ENCODE measurements at regions not wholly inside any gene's neighbourhood (a gene's known extent, or its start where the extent isn't known, plus 50 kb on each side); places are given as distances from the start of the nearest gene placed in this dataset.

DNA sequence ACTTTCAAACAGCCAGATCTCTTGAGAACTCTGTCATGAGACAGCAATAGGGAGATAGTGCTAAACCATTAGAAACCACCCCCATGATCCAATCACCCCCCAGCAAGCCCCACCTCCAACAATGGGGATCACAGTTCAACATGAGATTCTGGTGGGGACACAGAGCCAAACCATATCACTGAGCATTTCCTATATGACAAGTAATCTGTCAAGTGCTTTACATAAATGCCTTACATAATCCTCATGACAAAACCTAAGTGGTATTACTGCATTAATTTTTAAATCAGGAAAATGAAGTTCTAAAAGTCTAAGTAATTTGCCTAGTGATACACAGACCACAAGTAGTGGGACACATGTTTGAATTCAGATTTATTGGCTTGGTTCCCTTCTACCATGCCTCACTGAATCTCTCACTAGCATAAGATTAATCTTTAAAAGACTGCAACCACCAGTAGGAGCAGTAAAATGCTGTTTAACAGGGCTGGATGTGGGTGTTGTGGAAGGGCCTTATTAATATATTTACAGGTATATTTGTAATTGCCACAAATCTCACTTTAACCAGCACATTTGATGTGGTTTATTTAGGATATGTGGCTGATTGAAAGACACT lies 323.1 kb upstream of the FBXO33 start:
- peak in 2 of 3 donors; percentile 6 to 13 for DNase-seq (ENCODE audit: low read depth in 3 of 3, low spot score in 2 of 3)

DNA sequence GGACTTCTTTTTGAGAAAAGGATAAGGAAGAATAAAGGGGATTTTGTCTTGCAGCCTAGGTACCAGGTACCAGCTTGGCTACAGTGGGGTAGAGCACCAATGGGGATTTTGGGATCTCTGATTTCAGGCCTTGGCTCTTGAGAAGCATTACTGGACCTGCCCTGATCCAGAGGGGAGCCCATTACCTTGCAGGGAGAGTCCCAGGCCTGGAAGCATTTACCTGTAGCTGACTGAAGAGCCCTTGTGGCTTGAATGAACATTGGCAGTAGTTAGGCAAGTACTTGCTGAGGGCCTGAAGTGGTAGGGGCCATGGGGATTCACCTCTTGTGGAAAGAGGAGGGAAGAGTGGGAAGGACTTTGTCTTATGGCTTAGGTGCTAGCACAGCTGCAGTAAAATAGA lies 308.2 kb upstream of the FBXO33 start:
- DNase-seq (ENCODE audit: low read depth in 3 of 3, low spot score in 2 of 3), result no peak

- DNase-seq (ENCODE audit: low read depth in 3 of 3, low spot score in 2 of 3), result no peak
These were observed 307.6 kb upstream of the FBXO33 start for GRCh38 chr14:39739796-39740195.

- no peak for DNase-seq (ENCODE audit: low read depth in 3 of 3, low spot score in 2 of 3)
These were observed 302.1 kb upstream of the FBXO33 start for GRCh38 chr14:39734306-39734705.

GRCh38 chr14:39733741-39734140 lies 301.5 kb upstream of the FBXO33 start:
- DNase-seq (ENCODE audit: low read depth in 3 of 3, low spot score in 2 of 3), result no peak

DNA sequence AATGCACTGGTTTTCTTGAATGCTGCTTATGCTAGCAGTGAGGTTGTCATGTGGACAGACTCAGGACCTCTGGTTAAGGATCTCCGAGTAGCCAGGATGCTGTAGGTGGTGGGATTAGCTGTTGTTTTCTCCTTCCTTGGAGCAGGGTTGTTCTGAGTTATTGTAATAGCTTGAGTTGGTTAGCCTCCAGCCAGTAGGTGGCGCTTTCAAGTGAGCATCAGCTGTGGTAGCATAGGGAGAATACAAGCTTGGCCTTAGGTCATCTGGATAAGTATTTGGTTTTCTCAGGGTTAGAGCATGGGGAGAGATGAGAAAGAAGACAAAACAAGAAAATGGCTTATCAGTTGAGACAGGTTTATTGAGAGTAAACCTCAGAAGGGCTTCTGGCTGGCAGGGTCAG lies 299.7 kb upstream of the FBXO33 start:
- DNase-seq (ENCODE audit: low read depth in 3 of 3, low spot score in 2 of 3), result no peak

- DNase-seq (ENCODE audit: low read depth in 3 of 3, low spot score in 2 of 3), result no peak
These were observed 294.3 kb upstream of the FBXO33 start for GRCh38 chr14:39726563-39726962.

GRCh38 chr14:39722547-39723273 lies 290.5 kb upstream of the FBXO33 start:
- no peak for DNase-seq (ENCODE audit: low read depth in 3 of 3, low spot score in 2 of 3)

DNA sequence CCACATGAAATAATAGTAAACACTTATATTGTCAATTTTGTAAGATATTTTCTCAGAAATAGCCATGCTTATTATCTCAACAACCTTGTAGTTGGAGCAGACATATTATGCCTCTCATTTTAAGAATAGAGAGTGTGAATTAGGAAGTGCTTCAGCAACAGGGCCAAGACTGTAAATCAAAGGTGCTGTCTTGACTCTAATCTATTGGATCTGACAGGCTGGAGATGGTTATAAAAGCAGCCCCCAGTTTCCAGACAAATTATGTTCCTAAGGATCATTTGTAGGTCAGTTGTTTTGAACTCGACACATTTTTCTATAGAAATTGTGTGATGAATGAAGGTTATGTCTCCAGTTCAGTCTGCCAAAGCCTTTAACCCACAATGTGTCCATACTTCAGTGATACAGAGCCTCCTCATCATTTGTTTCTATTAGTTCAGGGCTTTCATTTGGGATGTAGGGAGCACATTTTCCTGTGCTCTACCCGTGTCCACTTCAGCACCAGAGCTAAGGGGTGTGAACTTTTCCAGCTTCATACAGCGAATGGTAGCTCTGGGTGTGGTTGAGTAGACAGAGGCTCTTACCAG lies 284.8 kb upstream of the FBXO33 start:
- no peak for DNase-seq (ENCODE audit: low read depth in 3 of 3, low spot score in 2 of 3)

DNA sequence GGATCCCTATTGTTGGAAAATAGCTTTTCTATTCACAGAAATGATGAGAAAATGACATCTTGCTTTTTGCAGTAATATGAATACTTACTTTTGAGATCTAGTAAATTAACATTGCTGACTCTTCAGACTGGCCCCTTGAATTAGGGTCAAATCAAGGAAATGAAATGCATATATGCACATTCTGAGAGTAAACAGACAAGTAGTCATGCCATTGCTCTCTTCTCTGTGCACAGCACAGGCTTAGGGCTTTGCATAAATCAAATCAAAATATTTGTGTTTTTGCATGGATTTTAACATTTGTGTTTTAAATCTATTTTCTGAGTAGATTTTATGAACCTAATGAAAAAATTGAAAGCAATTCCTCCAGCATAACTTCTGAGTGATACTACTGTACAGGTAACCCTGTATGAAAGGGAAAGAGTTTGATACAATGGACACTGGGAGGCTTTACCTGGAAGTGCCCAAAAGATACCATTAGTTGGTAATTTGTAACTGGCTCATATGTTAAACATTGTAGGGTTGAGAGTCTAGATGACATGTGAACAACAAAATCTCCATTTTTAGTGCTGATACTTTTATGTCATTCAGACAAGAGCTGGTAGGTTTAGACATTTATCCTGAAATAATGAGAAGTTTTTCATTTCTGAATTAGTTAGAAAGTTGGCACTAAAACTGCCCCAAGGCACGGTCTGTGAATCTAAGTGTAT lies 280.2 kb upstream of the FBXO33 start:
- no peak for DNase-seq (ENCODE audit: low read depth in 3 of 3, low spot score in 2 of 3)

DNA sequence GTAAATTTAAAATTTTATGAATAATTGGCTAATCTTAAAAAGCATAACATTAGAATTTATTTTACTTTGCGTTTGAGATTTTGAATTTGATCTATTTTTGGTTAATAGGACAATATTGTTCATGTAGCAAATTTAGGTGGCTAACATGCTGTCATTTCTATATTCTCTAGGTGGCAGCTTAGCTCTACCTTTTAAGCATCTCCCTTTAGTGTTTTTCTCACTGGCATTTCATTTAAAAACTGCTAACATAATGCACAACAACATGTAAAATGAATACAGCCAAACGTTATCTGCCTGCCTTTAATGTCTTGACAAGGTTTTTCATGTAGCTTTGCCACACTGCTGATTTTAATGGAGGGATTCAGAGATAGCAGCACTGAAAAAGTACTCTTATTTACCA lies 272.4 kb upstream of the FBXO33 start:
- DNase-seq (ENCODE audit: low read depth in 3 of 3, low spot score in 2 of 3), result no peak

- DNase-seq (ENCODE audit: low read depth in 3 of 3, low spot score in 2 of 3), result no peak
These were observed 262.1 kb upstream of the FBXO33 start for GRCh38 chr14:39694341-39694740.

DNA sequence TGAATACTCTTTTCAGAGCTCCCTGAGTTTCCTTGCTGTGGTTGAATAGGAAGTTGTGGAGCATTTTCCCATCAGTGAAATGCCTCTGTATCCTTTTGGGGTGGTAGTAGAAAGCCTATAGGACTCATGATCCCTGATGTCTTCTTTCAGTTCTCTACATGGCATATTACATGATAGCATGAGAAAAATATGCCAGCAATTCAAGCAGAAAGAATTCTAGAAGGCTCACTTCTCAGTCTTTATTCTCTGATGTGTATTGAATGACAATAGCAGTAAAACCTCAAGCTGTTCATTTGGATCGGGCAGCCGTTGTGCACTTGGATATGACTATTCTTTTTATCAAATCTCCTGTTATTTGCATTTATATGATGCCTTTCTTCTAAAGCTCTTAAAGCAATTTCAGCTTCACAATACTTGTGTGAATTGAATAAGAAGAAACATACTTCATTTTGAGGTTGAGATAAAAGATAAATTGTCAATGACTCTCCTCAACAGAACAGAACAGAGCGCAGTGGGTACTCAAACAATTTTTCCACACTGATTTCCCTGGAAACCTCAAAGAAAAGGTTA lies 251.5 kb upstream of the FBXO33 start:
- DNase-seq (ENCODE audit: low read depth in 3 of 3, low spot score in 2 of 3), result no peak

DNA sequence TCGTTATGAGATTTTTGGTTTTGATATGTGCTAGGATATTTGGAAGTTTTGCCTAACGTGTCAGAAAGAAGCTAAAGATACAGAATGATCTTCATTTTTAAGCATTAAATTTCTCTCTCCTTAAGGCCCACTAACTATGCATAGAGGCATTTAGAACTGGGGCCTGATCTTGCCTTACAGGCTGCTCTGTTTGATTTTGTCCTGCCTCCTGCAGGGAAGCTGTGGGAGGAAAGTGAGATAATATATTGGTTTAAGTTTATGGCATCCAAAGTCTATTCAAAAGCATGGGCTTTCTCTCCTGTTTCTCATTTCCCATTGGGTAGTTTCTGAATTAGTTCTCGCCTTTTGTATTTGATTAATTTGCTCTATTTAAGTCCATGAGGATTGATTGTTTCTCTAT lies 250.3 kb upstream of the FBXO33 start:
- no peak for DNase-seq (ENCODE audit: low read depth in 3 of 3, low spot score in 2 of 3)

DNA sequence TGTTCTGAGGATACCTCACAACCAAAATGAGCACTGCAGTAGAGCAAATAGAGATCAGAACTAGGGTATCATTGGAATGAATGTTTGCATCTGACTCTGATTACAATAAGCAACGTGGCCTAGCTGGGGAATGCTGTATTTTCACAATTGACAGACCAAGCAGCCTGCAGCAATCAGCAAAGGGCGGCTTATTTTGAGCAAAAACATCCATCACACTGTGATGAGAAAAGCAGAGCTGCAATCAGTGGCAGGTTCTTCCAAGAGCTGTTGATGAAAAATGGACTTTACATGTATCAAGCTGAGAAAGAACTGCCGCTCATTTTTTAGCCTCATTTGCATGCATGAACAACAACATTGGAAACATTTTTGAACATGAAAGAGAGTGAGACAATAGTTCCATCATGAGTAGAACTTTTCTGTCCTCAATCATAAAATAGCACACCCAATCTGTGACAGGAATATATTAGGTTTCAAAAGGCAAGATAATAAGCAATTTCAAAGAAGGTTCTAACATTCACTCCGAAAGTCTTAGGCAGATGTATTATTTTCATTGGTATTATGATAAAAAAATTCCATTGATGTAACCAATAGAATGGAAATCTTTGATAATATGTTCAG lies 249.7 kb upstream of the FBXO33 start:
- no peak for DNase-seq (ENCODE audit: low read depth in 3 of 3, low spot score in 2 of 3)

DNA sequence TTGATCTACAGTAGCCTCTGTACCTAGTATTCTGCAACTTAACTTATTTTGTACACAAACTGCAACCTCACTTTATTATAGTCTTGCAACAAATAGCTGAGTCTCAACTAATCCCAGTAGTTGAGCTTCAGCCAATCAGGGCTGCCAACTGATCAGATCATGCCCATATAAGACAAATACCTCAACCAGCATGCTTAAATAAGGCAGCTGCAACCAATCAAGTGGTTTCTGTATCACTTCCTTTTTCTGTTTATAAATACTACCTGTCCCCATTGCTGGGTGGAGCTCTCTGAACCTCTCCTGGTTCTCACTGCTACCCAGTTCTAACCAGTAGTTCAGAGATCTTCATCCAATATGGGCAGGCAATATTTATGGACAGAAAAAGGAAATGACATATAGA lies 248.5 kb upstream of the FBXO33 start:
- DNase-seq (ENCODE audit: low read depth in 3 of 3, low spot score in 2 of 3), result no peak

DNA sequence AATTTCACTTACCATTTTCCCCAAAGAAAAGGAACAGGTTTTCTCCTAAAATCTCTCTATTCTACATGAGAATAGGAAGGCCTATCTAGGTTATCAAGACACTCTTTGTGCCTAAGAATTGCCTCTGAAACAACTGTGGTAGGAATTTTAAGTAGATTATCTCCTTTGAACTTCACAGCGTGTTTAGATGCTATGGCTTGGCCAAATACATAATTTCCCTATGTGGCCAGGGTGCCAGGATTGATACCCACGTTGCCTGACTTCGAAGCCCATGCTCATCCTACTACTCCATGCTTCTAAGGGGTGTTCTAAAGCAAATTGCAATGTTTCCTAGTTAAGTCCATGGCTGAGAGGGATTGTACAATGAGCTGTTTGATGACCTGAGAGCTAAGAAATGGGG lies 241.5 kb upstream of the FBXO33 start:
- no peak for DNase-seq (ENCODE audit: low read depth in 3 of 3, low spot score in 2 of 3)

DNA sequence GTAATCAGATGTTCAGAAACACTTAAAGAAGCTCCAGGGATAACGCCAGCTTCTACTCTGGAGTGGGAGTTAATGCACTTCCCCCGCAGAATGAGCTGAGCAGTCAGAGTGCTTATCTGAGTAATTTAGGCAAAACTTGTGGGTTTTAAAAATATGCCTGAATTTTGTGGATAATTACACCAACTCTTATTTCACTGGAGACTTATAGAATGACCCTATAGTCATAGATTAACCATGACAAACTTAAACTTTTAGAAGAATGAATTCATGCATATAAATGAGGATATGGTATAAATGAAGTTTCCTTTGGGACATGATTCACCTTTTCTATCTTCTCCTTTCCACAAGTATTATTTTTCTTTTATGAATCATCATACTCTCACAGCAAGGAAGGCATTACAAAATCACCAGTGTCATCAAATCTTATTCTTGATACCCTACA lies 241.1 kb upstream of the FBXO33 start:
- no peak for DNase-seq (ENCODE audit: low read depth in 3 of 3, low spot score in 2 of 3)

DNA sequence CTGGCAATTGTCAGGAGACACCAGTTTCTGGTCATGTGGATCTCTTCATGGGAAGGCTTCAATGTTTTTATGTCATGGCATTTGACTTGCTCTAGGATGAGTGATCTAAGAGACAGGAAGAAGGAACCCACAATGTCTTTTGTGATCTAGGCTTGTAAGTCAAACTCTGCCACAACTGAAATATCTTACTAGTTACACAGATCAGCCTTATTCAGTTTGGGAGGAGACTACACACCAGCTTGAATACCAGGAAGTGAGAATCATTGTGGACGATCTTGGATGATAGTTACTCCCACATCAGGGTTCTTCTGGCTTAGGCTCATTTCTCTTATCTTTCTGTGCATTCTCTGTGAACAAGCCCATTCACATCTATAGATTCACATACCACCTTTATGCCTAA lies 236.2 kb upstream of the FBXO33 start:
- no peak for DNase-seq (ENCODE audit: low read depth in 3 of 3, low spot score in 2 of 3)

GRCh38 chr14:39666386-39666785 lies 234.2 kb upstream of the FBXO33 start:
- no peak for DNase-seq (ENCODE audit: low read depth in 3 of 3, low spot score in 2 of 3)

GRCh38 chr14:39665075-39665475 lies 232.8 kb upstream of the FBXO33 start:
- no peak for DNase-seq (ENCODE audit: low read depth in 3 of 3, low spot score in 2 of 3)

Measured in right renal cortex interstitium (tissue), 3 donors.